ENCODE measurements at regions not wholly inside any gene's neighbourhood (a gene's known extent, or its start where the extent isn't known, plus 50 kb on each side); places are given as distances from the start of the nearest gene placed in this dataset.
A peak's percentile ranks its signal among the peaks of the same experiment; 100 is the strongest.

DNA sequence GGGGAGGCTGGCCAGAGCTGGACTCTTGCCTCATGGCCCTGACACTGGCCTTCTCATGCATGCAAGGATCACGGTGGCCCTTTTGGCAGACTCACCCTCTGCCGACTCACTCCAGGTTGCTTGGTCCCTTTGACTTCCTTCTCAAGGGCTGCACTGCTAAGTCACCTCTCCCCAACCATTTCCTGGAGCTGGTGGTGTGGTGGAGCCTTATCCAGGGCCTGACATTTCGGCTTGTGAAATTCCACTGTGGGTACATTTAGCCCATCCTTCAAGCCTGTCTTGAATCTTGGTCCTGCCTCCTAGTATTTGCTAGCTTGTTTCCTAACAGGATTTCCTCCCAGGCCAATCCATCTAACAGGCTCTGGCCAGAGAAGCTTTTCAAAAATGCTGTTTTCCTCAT is 52.6 kb upstream of the JUN start:
- no peaks in the 10 kb centered on the region for H3K9me3 Mint-ChIP-seq (ENCODE audit: unreplicated experiment)
- no peak overlapping the region for H3K27ac Mint-ChIP-seq (ENCODE audit: unreplicated experiment)
- no peaks in the 10 kb centered on the region for H3K27me3 Mint-ChIP-seq (ENCODE audit: unreplicated experiment)
- TF ChIP-seq, protein P1, sequence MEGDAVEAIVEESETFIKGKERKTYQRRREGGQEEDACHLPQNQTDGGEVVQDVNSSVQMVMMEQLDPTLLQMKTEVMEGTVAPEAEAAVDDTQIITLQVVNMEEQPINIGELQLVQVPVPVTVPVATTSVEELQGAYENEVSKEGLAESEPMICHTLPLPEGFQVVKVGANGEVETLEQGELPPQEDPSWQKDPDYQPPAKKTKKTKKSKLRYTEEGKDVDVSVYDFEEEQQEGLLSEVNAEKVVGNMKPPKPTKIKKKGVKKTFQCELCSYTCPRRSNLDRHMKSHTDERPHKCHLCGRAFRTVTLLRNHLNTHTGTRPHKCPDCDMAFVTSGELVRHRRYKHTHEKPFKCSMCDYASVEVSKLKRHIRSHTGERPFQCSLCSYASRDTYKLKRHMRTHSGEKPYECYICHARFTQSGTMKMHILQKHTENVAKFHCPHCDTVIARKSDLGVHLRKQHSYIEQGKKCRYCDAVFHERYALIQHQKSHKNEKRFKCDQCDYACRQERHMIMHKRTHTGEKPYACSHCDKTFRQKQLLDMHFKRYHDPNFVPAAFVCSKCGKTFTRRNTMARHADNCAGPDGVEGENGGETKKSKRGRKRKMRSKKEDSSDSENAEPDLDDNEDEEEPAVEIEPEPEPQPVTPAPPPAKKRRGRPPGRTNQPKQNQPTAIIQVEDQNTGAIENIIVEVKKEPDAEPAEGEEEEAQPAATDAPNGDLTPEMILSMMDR (IDR thresholded peaks at IDR 0.05): no peak
- DNase-seq (ENCODE audit: extremely low spot score, unreplicated experiment): no peak
- H3K4me1 Mint-ChIP-seq (ENCODE audit: unreplicated experiment): peaks cover 10% of the 10 kb centered on the region
- no peak overlapping the region for H3K4me3 Mint-ChIP-seq (ENCODE audit: unreplicated experiment)
- H3K36me3 Mint-ChIP-seq (ENCODE audit: unreplicated experiment): no peaks in the 10 kb centered on the region

DNA sequence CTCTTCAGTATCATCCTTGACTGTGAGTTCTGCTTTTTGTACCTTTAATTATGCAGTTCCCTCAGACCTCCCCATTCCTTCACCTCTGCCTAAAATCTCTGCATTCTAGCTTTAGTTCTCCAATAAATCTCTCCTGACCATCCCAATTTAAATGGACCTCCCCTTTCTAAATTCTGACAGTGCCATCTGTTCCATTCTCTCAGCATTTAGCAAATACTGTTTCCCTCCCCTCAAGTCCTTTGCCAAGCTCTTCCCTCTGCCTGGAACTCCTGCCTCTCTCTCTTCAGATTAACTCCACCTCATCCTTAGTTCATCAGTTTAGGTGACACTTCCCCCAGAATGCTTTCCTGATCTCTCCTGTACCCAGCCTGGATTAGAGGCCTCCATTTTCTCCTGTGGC is 54.0 kb upstream of the JUN start:
- no peaks in the 10 kb centered on the region for H3K36me3 Mint-ChIP-seq (ENCODE audit: unreplicated experiment)
- H3K4me1 Mint-ChIP-seq (ENCODE audit: unreplicated experiment): peaks cover 10% of the 10 kb centered on the region
- no peaks in the 10 kb centered on the region for H3K27me3 Mint-ChIP-seq (ENCODE audit: unreplicated experiment)
- TF ChIP-seq, protein P1 (IDR thresholded peaks at IDR 0.05): no peak
- H3K27ac Mint-ChIP-seq (ENCODE audit: unreplicated experiment): no peak overlapping the region
- DNase-seq (ENCODE audit: extremely low spot score, unreplicated experiment): no peak
- H3K9me3 Mint-ChIP-seq (ENCODE audit: unreplicated experiment): no peaks in the 10 kb centered on the region
- H3K4me3 Mint-ChIP-seq (ENCODE audit: unreplicated experiment): no peak overlapping the region

DNA sequence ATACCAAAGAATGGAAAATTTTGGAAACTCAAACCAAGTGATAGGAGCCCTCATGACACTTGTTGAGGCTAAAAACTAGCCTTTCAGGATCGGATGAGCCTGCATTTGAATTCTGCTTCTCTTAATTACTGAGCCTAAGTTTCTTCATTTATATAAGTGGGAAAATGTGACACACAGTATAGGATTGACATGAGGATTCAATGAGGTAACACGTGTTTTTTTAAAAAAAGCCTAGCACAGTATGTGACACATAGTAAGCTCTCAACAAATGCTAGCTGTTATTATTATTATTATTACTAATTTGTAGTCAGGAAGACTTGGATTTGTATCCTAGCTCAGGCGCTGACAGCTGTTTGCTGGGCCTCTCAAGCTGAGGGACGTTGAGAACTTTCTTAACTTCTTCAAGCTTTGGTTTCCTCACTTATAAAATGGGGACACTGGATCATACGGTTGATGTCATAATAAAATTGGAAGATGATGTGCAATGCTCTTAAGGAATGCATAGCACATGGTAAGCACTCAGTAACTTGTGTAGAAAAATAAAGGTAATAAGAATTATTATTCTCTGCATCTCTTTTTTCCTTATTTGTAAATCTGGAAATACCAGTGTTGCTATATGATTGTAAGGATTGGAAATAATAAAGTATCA is 55.4 kb upstream of the JUN start:
- TF ChIP-seq, protein P1 (IDR thresholded peaks at IDR 0.05): no peak
- H3K27ac Mint-ChIP-seq (ENCODE audit: unreplicated experiment): no peak overlapping the region
- H3K27me3 Mint-ChIP-seq (ENCODE audit: unreplicated experiment): no peaks in the 10 kb centered on the region
- H3K4me3 Mint-ChIP-seq (ENCODE audit: unreplicated experiment): no peak overlapping the region
- no peak for DNase-seq (ENCODE audit: extremely low spot score, unreplicated experiment)
- peaks cover 10% of the 10 kb centered on the region for H3K4me1 Mint-ChIP-seq (ENCODE audit: unreplicated experiment)
- no peaks in the 10 kb centered on the region for H3K36me3 Mint-ChIP-seq (ENCODE audit: unreplicated experiment)
- no peaks in the 10 kb centered on the region for H3K9me3 Mint-ChIP-seq (ENCODE audit: unreplicated experiment)

DNA sequence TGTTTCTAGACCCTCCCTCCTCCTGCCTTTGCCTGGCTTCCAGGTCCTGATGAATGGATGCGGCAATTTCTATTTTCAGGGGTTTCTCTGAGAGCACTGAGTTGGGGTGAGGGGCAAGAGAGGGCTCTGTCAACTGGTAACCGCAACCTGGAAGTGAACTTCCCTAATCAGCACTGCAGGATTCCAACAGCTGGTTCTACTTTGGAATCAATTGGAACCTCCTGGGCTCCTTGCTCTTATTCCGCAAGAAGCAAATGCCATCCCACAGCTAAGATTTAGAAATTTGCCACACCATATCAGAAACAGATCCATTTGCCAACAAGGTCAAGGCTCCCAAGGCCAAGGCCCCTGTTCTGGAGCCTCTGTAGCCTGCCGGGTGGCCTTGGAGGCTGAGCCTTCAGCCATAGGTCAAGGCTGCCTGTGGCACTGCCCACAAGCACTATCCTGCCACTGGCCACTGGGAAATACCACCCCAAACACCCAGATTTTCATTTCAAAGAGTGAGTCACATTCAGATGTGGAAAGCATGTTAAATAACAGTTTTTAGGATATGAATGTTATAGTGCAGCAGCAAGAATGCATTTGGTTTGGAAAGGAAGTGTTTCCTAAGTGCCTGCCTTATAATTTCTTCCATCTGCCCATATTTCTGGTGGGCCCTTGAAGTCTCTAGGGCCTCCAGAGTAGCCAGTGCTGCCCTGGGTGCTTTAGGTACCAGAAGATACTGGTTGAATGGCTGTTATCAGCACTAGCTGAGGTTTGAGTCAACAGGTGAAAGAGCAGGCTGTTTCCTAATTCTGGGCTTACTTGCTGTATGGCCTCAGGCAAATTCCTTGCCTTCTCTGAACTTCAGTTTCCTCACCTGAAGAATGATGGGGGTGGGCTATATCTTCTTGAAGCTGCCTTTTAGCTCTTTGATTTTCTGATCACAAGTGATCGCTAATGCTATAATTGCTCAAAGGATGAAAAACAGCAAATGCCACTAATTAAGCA is 56.3 kb upstream of the JUN start:
- Mint-ChIP-seq H3K4me1 (ENCODE audit: unreplicated experiment) (peaks cover 10% of the 10 kb centered on the region), H3K4me3 (ENCODE audit: unreplicated experiment) (no peak overlapping the region), H3K36me3 (ENCODE audit: unreplicated experiment) (no peaks in the 10 kb centered on the region), H3K27ac (ENCODE audit: unreplicated experiment) (peak overlapping the region; percentile 41), H3K9me3 (ENCODE audit: unreplicated experiment) (no peaks in the 10 kb centered on the region), H3K27me3 (ENCODE audit: unreplicated experiment) (no peaks in the 10 kb centered on the region)
- DNase-seq (ENCODE audit: extremely low spot score, unreplicated experiment): no peak
- TF ChIP-seq, protein P1 (IDR thresholded peaks at IDR 0.05): no peak

DNA sequence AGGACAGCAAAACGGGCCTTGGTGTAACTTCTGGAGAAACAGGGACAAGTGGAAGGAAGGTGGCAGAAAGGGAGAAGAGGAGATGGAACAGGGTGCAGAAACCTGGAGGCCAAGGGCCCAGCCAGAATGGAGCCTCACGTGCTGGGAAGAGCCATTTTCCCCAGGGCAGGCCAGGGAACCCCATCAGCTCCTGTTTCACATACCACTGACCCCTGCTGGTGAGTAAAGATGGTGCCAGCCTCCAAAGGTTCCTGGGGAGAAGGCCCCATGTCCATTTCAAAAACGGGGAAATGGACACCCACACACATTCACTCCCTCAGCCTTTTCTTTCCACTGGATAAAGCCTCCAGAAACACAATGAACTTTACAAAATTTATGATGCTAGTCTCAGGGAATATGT is 57.6 kb upstream of the JUN start:
- Mint-ChIP-seq H3K36me3 (ENCODE audit: unreplicated experiment) (no peaks in the 10 kb centered on the region), H3K4me1 (ENCODE audit: unreplicated experiment) (peaks cover 10% of the 10 kb centered on the region), H3K27ac (ENCODE audit: unreplicated experiment) (no peak overlapping the region), H3K9me3 (ENCODE audit: unreplicated experiment) (no peaks in the 10 kb centered on the region), H3K4me3 (ENCODE audit: unreplicated experiment) (no peak overlapping the region), H3K27me3 (ENCODE audit: unreplicated experiment) (no peaks in the 10 kb centered on the region)
- DNase-seq (ENCODE audit: extremely low spot score, unreplicated experiment): no peak
- TF ChIP-seq, protein P1 (IDR thresholded peaks at IDR 0.05): peak; percentile 27

Measured in osteocyte (in vitro differentiated cells).